ENCODE measurements at regions not wholly inside any gene's neighbourhood (a gene's known extent, or its start where the extent isn't known, plus 50 kb on each side); places are given as distances from the start of the nearest gene placed in this dataset.

GRCh38 chr5:126003309-126003708 lies 419.9 kb upstream of the GRAMD2B start:
- no peak for TF ChIP-seq CTCF (IDR thresholded peaks at IDR 0.05; ENCODE audit: extremely low read depth in 1 of 2, insufficient read depth in 1 of 2, low read depth in 1 of 2, low read length in 2 of 2)
- no peak for TF ChIP-seq EZH2 (IDR thresholded peaks at IDR 0.05; ENCODE audit: borderline replicate concordance, low read depth, low read length, severe bottlenecking)
- no peak for TF ChIP-seq POLR2AphosphoS5 (IDR thresholded peaks at IDR 0.05; ENCODE audit: insufficient read depth, low read depth, low read length)
- no peak for TF ChIP-seq POLR2A (IDR thresholded peaks at IDR 0.05; ENCODE audit: low read depth, low read length)
- TF ChIP-seq, protein P1, sequence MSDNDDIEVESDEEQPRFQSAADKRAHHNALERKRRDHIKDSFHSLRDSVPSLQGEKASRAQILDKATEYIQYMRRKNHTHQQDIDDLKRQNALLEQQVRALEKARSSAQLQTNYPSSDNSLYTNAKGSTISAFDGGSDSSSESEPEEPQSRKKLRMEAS (IDR thresholded peaks at IDR 0.05; ENCODE audit: insufficient read depth, insufficient read length), result no peak
- no peak for TF ChIP-seq GATA2 (IDR thresholded peaks at IDR 0.05; ENCODE audit: insufficient read depth, insufficient read length, low read depth, low read length)
- no peak for TF ChIP-seq MYC (IDR thresholded peaks at IDR 0.05; ENCODE audit: low read depth, low read length)
- no peak for TF ChIP-seq JUN (IDR thresholded peaks at IDR 0.05; ENCODE audit: borderline replicate concordance, insufficient read depth, insufficient read length, low read depth)

All from endothelial cell of umbilical vein (primary cell).